ENCODE measurements at regions not wholly inside any gene's neighbourhood (a gene's known extent, or its start where the extent isn't known, plus 50 kb on each side); places are given as distances from the start of the nearest gene placed in this dataset.

DNA sequence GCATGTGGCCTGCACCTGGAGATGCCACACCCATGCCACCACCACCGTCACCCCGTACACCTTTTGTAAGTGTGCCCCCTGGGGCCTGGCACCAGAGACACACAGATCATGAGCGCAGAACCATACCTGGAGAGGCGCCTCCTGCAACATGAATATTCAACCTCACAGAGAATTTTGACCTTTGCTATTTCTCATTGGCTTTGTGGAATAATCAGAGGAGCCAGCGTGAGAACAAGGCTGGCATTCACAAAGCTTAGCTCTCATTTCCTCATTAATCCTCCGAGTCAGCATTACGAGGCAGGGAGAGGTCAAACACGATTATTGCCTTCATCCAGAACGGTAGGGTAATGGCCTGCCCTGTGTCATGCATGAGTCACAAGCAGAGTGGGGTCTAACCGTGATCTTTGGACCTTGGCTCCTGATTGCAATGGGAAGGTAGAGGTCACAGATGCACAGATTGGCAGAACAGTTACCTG lies 73.0 kb upstream of the POMGNT2 start:
- DNase-seq, result no peak

DNA sequence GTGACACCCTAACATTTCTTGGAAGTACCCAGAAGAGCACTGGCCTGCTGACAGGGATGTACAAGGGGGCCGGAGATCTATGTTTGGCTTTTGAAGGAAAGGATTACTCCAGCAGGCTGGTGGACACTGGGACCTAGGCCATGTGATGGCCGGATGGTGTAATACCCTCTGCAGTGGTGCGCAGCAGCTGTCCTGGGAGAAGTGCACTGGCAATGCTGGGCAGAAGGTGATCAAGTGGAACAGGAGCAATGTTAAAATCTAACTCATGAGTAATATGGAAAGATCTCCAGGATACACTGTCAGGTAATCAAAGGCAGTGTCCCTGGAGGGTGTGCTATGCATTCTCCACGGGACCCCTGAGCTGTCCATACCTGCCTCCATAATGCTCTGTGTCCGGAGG lies 71.2 kb upstream of the POMGNT2 start:
- no peak for DNase-seq

DNA sequence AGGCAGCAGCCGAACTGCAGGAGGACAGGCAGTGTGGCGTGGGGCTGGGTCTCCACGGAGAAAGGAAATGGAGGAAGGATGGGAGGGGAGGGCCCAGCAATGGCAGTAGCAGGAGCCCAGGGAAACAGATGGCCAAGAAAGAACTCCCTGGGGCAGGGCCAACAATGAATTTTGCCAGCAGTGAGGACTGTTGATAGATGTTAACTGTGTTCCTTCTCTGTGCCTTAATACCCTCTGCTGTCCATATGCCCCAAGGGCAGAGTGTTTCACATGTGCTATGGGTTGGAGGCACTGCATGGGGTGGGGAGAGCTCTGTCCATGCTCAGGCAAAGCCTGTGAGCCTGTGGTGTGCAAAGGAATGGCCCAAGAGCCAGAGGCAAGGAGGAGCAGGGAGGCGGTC lies 70.8 kb upstream of the POMGNT2 start:
- DNase-seq, result no peak

DNA sequence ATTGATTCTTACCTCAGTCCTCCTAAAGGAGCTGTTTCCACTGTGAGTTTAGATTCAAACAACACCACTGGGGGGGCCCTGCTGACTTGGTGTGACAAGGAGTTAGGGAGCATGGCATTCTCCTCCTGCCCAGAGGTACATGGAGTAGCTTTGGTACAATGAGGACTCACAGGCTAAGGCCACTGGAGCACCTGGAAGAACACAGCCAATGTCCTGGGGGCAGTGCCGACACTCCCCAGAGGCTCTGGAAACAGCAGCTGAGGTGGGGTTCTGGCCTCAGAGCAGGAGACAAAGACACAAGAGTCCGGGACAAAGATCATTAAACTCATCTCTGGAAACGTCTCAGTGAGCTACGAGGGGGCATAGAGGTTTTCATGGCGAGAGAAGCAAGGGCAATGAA lies 69.7 kb upstream of the POMGNT2 start:
- DNase-seq, result no peak

DNA sequence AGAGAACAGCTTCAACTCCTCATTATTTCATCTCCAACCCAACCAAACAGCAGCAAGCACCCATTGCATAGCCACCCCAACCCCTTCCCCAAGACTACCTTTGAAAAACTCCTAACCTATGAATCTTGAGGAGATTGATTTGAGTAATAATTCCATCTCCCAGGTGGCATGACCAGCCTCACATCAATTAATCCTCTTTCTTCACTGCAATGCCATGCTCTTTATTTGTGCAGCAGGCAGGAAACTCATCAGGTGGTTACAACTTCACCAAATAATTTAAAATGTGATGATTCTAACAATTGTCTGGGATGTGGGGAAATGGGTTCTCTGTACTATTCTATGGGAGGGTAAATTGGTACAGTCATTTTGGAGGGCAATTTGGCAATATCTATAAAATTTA lies 68.1 kb upstream of the POMGNT2 start:
- DNase-seq, result no peak

DNA sequence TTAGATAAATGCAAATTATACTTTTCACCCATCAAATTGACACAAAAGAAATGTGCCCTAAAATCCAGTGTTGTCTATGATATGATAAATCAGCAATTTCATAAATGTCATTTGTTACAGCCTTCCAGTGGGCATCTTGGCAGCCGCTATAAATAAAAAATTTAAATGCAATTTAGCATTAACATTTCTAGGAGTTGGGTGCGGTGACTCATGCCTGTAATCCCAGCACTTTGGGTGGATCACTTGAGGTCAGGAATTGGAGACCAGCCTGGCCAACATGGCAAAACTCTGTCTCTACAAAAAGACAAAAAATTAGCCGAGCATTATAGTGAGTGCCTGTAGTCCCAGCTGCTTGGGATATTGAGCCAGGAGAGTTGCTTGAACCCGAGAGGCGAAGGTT lies 65.9 kb upstream of the POMGNT2 start:
- no peak for DNase-seq

DNA sequence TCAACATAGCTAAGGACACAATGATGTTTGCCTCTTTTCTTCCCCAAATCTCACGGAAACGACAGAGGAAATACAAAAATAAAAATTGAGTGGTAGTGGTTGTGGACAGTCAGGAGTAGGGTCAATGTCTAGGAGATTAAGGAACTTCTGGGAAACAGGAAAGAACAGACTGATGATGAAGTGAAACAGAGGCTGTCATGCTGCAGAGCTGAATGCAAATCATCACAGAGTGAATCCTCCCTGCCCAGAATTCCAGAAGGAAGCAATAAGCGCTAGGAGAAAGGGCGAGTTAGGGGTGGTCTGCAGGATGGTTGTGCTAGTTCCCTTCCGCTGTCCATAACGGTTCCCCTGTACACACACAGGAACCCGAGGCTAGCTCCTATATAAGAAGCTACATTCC lies 64.7 kb upstream of the POMGNT2 start:
- no peak for DNase-seq

DNA sequence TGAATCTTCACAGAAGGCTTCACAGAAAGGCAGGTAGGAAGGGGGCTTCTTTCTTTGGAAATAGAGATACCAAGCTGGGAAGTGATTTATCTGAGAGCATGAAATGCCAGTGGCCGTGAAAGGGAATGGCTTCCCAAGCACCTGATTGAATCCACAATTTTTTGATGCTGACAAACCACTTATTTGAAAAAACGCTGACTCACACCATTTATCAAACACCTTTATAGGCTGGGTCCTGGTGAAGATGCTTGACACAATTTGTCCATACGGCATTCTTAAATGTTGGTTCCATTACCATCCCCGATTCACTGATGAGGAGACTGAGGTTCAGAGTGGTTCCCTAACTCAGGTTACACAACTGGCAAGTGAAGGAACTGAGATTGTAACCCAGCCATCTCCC lies 64.1 kb upstream of the POMGNT2 start:
- no peak for DNase-seq

DNA sequence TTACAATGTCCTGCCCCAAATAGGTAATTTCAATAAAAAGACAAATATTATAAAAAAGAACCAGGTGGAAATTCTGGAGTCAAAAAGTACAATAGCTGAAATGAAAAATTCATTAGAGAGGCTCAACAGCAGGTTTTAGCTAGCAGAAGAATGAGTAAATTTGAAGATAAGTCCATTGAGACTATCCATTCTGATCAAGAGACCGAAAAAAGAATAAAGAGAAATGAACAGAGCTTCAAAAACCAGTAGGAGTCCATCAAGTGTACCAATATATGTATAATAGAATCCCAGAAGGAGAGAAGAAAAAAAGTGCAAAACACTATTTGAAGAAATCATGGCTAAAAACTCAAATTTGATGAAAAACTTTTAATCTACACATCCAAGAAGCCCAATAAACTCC lies 60.5 kb upstream of the POMGNT2 start:
- DNase-seq, result no peak

DNA sequence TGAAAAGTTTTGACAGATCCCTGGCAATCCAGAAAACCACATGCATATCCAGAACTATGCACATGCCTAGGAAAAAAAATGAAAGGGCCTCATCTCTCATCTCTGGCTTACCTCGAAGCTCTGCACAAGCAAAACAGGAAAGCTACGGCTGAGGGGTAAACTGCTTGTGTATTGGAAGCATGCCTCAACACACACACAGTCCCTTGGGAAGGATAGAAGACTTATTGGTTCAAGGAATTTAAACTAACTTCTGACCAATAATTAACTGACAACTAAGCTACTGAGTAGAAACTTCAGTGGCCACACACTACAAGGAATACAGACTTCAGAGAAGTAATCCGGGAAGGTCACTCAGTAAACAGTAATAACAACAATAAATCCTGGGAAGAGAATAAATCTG lies 59.9 kb upstream of the POMGNT2 start:
- DNase-seq, result no peak

DNA sequence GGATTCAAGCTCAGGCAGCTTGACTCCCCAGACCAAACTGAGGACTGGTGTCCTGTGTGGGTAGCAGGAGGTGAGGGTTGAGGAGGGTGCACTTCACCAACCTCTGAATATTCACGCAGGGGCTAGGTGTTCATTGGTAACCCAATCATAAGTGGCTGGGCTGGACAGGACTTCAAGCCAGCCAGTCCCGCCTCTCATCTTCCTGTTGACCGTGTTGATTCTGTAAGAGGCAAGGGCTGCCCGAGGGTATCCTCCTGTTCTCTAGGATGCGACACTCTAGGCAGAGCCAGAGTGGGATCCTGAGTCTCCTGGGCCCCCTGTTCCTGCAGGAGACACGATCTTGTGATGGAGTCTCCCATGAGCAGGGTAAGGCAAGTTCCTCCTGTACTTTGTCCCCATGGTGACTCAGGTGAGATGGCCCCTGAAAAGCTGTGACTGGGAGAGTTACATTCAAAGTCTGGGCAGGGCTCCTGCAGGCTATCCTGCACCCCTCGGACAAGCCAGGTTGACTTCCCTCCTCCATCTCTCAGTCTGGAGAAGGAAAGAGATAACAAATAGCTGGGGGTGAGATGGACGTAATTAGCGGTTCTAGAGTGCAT lies 58.1 kb upstream of the POMGNT2 start:
- no peak for DNase-seq

DNA sequence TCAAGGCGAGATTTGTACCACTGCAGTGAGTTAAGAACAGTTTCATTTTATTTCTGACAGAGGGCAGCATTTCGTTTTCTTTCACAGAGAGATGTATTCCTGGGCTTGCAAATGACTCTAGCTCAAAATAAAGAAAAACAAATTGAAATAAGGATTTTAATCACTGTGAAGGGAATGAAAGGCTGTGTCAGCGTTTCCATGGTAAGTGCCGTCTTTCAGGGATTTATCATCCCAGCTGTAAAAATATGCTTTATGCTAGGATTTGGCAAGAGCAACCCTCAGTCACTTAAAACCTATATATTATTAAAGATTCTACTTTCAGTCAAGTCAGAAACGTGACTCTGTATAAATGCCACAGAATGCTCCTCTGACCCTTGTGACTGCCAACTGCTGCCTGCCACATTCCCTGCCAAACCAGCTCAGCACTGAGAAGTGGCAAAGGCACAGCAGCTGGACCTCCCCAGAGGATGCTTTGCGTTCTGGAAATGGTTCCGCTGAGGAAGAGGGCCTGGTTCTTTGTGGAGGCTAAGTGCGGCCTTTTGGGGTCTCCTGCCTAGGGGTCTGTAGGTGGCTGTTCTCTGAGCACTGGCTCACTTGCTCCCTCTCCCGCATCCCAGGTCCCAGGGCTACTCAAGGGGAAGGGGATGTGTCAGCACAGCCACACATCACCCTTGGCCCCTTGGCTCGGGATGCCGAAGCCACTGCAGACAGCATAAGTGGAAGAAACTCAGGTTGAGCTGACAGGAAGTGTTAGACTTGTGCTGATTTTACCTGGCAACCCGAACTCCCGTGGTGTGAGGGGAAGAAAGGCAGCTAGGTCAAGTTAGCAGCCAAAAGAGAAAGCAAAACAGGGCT lies 56.6 kb upstream of the POMGNT2 start:
- peak; percentile 57 for DNase-seq

DNA sequence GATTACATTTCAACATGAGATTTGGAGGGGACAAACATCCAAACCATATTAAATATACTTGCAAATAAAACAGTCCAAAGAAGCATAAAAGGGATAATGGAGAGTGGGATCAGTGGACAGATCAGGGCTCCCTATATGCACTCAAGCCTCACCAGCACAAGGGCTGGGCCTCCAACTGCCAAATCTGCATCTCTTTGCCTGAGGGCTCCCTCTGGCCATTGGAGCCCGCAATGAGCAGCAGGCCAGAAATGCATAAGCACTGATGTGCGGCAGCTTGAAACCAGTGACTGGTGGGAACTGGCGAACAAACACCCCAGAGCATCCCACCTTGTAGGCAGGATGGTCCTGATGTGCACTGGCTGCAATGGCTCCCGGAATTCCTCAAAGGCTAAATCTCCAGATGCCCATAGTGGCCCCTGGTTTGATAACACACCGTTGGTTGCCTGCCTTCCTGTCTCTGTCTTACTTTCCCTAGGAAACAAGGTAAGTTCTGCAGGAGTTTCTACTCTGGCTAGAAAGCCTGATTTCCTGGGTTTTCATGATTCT lies 55.9 kb upstream of the POMGNT2 start:
- no peak for DNase-seq

DNA sequence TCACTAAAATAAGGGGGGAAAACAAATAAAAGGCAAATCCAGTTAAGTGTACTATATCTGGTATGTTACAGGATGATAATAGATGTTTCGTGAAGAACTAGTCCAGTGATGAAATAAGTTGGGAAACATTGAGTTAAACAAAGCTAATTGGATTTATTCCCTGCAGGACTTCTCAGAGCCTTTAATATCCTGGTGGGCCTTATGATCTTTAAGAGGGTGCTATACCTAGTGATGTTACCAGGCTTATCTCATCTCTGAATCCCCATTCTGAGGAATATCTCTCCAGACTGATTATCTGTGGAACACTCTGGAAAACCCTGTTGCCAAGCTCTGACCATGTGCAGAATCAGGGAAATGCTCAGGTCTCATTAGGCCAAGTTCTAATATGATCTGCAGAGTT lies 54.8 kb upstream of the POMGNT2 start:
- no peak for DNase-seq

DNA sequence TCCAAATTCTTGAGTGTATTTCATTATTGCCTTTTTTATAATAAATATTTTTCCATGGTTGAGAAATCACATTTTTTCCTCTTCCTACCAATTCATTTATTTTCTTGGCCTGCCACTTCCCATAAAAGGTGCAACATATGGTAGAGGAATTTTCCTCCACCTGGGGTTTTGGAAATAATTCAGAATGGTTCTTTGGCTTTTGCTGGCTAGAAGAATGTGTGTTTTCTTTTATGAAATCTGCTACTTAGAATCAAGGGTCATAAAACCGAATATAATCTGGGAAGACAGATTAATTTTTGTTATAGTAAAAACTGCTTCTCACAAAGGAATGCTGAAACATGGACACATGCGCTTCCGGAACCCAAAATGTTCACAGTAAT lies 54.0 kb upstream of the POMGNT2 start:
- DNase-seq, result no peak

DNA sequence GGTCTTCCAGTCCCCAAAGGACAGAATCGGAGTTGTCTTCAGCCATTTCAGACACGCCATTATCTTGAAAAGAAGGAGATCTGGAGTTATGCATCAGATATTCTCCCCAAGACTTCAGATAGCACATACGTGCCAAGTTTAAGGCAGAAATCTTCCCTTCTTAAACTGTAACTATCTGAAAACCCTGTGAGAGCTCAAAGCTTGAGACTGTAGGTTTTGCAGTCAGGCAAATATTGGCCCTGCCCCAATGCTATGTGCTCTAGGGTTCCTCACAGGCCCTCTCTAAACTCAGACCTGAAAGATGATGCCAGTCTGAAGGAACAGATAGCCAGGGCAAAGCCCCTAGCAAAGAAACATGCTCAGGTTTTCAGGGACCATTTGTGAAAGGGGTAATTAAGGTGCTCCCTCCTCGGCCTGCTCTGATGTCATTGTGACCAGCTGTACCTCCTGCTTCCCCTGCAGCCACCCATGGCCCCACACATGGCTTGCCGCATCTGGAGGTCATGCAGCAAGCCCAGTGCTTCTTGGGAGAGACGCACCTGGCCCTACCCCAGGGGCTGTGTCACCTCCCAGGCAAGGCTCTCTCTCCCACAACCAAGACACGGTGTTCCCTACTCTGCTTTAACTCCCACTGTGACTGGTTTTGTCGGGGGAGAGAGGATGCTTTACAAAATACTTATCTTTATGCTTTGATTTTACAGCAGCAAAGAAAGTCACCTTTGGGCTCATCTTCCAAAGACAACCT lies 53.4 kb upstream of the POMGNT2 start:
- no peak for DNase-seq

DNA sequence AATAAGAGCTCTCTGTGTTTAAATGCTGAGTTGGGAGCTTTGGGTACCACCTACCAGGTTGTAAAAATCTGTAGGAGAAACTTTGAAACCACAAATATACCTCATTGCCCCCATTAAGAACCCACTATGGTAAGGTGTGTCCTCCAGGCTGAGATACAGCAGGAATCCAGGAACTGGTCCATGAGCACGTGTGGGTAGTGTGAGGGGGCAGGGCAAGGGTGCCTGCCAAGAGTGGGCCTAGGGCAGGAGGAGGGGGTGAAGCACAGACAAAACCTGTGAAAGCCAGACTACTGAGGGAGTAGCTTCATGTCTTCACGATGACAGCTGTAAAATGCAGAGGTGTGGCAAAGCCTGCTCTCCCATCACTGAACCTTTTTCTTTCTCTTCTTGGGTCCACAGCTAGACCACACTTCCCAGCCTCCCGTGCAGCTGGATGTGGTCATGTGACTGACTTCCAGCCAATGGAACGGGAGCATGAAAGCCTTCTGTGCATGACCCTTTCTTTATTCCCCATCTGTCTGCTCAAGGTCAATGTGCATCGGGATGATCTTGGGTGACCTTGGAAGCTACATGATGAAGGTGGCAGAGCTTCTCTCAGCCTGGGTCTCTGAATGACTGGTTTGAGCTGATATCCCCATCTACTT lies 51.1 kb upstream of the POMGNT2 start:
- DNase-seq, result no peak

DNA sequence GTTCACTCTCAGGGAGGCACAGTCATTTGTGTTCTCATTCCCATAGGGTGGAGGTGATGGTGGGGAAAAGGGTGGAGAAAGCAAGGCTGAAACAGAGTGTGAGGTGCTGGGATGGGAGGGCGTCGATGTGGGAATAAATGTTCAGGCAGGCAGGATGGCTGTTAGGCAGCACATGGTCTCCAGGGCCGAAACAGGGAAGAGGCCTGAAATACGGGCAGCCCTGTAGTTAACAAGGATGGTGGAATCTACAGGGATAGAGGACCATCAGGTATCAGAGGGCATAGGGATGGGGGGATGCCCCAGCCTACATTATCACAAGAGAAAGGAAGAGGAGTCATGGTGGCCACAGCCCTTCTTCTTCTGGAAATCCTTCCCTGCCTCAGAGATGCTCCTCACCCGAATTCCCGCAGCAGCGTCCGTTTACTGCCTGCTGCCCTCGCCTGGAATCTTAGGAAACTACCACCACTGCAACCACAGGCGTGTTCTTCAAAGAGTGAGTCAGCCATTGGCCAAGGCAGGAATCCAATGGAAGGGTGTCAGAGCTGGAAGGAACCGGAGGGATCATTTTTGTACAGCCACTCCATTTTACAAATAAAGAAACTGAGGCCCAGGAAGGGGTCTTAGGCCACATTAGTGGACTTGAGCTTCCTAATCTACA lies 49.7 kb upstream of the POMGNT2 start:
- peak; percentile 30 for DNase-seq
